ENCODE measurements at regions not wholly inside any gene's neighbourhood (a gene's known extent, or its start where the extent isn't known, plus 50 kb on each side); places are given as distances from the start of the nearest gene placed in this dataset.
A peak's percentile ranks its signal among the peaks of the same experiment; 100 is the strongest.

DNA sequence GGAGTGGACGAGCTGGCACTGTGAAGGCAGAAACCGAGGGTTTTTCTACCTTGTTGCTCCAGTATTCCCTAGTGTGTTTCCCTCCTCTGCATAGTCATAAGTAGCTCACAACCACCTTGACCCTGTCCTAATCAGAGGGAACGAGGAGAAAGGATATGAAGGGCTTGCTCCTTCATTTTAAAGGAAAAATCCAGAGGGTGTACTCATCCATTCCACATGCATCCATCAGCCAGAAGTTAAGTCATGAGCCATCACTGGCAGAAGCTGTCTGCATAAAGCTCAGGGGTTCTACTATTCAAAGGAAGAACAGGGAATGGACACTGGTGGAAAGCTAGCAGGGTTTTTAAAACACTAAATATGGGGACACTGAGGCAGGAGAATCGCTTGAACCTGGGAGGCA, 84.3 kb upstream of the FOXN3 start:
- 96% methylated on average over 4 of the region's 4 CpGs for WGBS

DNA sequence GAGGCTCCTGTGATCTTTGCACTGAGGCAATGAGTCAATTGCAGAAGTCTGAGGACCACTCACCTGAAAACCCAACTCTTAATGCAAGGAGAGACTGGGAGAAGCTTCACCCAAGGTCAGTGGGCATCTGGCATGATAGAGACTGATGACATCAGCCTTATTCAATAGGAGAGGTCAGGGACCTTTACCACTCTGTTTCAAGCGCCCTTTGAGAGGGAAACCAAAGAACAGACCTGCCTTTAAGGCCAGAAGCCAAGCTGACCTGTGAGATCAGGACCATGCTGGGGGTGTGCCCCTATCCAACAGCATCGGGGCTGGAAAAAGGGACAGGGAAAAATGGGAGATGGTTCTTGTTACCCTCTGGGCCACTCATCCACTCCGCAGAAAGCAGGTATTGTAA, 83.3 kb upstream of the FOXN3 start:
- WGBS: 99% methylated on average over 3 of the region's 3 CpGs

More for the DNA sequence above, 84.3 kb upstream of the FOXN3 start:
- no peaks in the 10 kb centered on the region for H3K9me3 ChIP-seq (ENCODE audit: insufficient read depth, low read depth, low read length)
- no peak overlapping the region for H3K9ac ChIP-seq (ENCODE audit: low read depth, low read length)
- no peak overlapping the region for H3K4me3 ChIP-seq (ENCODE audit: low read length)
- H3K27ac ChIP-seq (ENCODE audit: low read depth, low read length): no peak overlapping the region
- no peaks in the 10 kb centered on the region for H3K27me3 ChIP-seq (ENCODE audit: insufficient read depth, low read length)
- H3K36me3 ChIP-seq (ENCODE audit: insufficient read depth, low read length): peaks cover 7% of the 10 kb centered on the region; the same call in 1 of the 2 replicates
- H3K4me1 ChIP-seq (ENCODE audit: insufficient read depth, low read length): peaks cover 8% of the 10 kb centered on the region; the same call in 1 of the 2 replicates

DNA sequence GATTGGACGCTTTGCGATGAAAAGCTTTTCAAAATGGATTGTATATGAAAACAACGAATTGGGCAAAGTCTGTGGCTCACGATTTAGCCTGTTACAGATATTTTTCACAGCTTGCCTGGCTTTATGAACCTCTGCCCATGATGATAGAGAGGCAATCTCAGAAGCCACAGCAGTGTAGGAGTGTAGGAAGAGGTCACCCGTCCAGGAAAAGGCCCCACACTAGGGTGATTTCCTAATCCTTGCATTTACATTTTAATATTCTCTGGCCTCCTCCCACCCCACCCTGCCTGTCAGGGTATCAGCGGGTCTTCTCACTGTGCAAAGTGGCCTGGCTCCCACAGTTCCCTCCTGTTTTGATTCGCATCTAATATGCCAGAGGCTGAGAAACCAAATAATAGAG, 81.8 kb upstream of the FOXN3 start:
- WGBS: 86% methylated on average over 7 of the region's 7 CpGs

More for the DNA sequence above, 83.3 kb upstream of the FOXN3 start:
- no peaks in the 10 kb centered on the region for H3K9me3 ChIP-seq (ENCODE audit: insufficient read depth, low read depth, low read length)
- peaks cover 7% of the 10 kb centered on the region; the same call in 1 of the 2 replicates for H3K36me3 ChIP-seq (ENCODE audit: insufficient read depth, low read length)
- H3K9ac ChIP-seq (ENCODE audit: low read depth, low read length): no peak overlapping the region
- H3K27me3 ChIP-seq (ENCODE audit: insufficient read depth, low read length): no peaks in the 10 kb centered on the region
- H3K4me3 ChIP-seq (ENCODE audit: low read length): no peak overlapping the region
- peaks cover 8% of the 10 kb centered on the region; the same call in 1 of the 2 replicates for H3K4me1 ChIP-seq (ENCODE audit: insufficient read depth, low read length)
- H3K27ac ChIP-seq (ENCODE audit: low read depth, low read length): no peak overlapping the region

DNA sequence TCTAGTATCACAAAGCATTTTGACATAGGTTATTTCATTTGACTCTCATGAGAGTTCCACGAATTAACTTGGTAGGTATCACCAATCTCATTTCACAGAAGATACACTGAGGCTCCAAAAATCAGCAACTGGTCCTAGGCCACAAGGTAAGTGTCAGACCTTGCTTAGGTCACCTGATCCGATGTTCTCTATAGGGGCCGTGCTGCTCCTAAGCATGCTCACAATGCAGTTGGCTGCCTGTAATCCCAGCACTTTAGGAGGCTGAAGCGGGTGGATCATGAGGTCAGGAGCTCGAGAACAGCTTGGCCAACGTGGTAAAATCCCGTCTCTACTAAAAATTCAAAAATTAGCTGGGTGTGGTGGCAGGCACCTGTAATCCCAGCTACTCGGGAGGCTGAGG, 78.7 kb upstream of the FOXN3 start:
- Histone ChIP-seq H3K9me3 (ENCODE audit: insufficient read depth, low read depth, low read length) (no peaks in the 10 kb centered on the region), H3K9ac (ENCODE audit: low read depth, low read length) (no peak overlapping the region), H3K27me3 (ENCODE audit: insufficient read depth, low read length) (no peaks in the 10 kb centered on the region), H3K36me3 (ENCODE audit: insufficient read depth, low read length) (peaks cover 4% of the 10 kb centered on the region; the same call in 1 of the 2 replicates), H3K4me3 (ENCODE audit: low read length) (no peak overlapping the region), H3K4me1 (ENCODE audit: insufficient read depth, low read length) (peaks cover 27% of the 10 kb centered on the region), H3K27ac (ENCODE audit: low read depth, low read length) (no peak overlapping the region)
- 91% methylated on average over 8 of the region's 8 CpGs for WGBS

More for the DNA sequence above, 81.8 kb upstream of the FOXN3 start:
- peaks cover 17% of the 10 kb centered on the region for H3K4me1 ChIP-seq (ENCODE audit: insufficient read depth, low read length)
- H3K4me3 ChIP-seq (ENCODE audit: low read length): no peak overlapping the region
- H3K36me3 ChIP-seq (ENCODE audit: insufficient read depth, low read length): peaks cover 7% of the 10 kb centered on the region; the same call in 1 of the 2 replicates
- no peak overlapping the region for H3K27ac ChIP-seq (ENCODE audit: low read depth, low read length)
- H3K9ac ChIP-seq (ENCODE audit: low read depth, low read length): no peak overlapping the region
- no peaks in the 10 kb centered on the region for H3K27me3 ChIP-seq (ENCODE audit: insufficient read depth, low read length)
- H3K9me3 ChIP-seq (ENCODE audit: insufficient read depth, low read depth, low read length): no peaks in the 10 kb centered on the region

DNA sequence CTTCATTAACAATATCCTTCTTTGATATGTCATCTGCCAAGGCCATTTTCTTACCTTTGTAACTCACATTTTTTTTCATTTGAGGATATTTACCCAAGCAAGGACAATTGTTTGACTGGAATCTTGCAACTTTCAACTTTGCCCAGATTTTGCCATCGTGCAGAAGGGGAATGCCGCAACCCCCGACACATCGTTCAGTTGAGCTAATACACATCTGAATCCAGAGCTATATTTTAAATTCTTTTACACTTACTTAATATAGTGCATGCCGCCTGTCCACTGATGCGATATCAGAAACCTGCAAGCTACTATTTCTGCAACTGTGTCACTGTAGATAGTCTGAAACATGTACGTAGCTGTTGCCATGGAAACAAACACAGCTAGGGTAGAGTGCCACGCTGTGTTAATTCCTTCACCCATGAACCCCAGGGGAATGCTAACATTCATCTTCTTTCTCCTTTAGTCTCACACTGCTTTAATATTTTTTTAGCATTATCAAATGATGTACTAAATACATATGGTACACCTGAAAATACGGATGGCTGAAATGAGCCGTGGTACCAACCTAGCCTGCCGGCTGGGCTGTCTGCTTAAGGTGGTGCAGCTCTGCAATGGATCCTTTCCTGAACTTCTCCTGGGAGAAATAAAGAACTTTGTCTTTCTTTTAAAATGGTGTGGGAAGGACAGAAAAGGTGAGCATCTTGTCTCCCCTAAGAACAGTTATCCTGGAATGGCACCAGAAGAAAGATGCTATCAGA, 77.0 kb upstream of the FOXN3 start:
- Histone ChIP-seq H3K4me3 (ENCODE audit: low read length) (no peak overlapping the region), H3K9ac (ENCODE audit: low read depth, low read length) (no peak overlapping the region), H3K27ac (ENCODE audit: low read depth, low read length) (no peak overlapping the region), H3K4me1 (ENCODE audit: insufficient read depth, low read length) (peaks cover 29% of the 10 kb centered on the region), H3K9me3 (ENCODE audit: insufficient read depth, low read depth, low read length) (no peaks in the 10 kb centered on the region), H3K36me3 (ENCODE audit: insufficient read depth, low read length) (no peaks in the 10 kb centered on the region), H3K27me3 (ENCODE audit: insufficient read depth, low read length) (no peaks in the 10 kb centered on the region)
- WGBS: 92% methylated on average over 11 of the region's 11 CpGs

DNA sequence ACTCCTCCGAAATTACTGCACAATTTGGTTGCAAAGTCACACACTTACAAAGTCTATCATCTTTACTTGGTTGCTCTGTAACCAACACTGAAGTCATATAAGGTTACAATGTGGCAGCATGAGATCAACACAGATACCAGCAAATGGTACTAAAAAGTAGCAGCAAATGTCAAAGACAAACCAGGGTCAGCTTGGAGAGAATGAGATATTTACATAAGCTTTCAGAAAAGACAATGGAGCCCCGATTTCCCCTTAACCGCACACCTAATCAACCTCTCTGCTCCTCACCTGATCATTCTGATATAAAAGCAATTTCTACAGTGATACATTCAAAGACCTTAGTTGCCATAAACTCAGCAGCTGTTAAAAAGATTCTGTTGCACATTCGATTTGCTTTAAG, 76.4 kb upstream of the FOXN3 start:
- 83% methylated on average over 4 of the region's 4 CpGs for WGBS
- Histone ChIP-seq H3K9me3 (ENCODE audit: insufficient read depth, low read depth, low read length) (no peaks in the 10 kb centered on the region), H3K9ac (ENCODE audit: low read depth, low read length) (no peak overlapping the region), H3K27me3 (ENCODE audit: insufficient read depth, low read length) (no peaks in the 10 kb centered on the region), H3K36me3 (ENCODE audit: insufficient read depth, low read length) (no peaks in the 10 kb centered on the region), H3K27ac (ENCODE audit: low read depth, low read length) (no peak overlapping the region), H3K4me1 (ENCODE audit: insufficient read depth, low read length) (peaks cover 27% of the 10 kb centered on the region), H3K4me3 (ENCODE audit: low read length) (no peak overlapping the region)

DNA sequence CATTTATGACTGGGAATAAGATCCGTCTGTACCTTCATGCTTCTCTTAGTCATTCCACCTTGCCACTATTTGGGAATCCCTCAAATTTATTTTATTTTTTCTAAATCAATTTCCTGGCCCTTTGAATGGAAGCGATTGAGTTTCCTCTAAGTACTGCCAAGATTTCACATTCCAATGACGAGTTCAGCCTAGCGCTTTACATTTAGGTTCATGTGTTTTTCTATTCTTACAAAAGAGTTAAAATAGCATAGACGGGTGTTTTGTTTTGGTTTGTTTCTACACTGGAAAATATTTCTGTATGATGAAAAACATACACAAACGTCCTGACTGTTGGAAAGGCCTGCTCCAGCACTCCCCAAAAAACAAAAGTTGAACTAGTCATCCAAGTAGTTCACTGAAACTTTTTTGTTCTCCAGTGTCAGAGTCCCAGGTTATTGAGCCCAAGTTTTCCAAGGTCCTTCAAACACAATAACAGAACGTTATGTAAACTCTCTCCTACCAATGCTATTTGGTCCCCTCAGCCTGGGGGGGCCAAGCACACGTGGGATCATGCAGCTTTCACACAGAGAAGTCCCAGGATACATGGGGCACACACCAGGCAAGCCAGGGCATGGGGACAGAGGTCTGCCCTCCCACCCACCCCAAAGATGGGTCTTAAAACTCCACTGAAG, 74.8 kb upstream of the FOXN3 start:
- Histone ChIP-seq H3K9ac (ENCODE audit: low read depth, low read length) (no peak overlapping the region), H3K36me3 (ENCODE audit: insufficient read depth, low read length) (no peaks in the 10 kb centered on the region), H3K4me1 (ENCODE audit: insufficient read depth, low read length) (peaks cover 28% of the 10 kb centered on the region), H3K9me3 (ENCODE audit: insufficient read depth, low read depth, low read length) (no peaks in the 10 kb centered on the region), H3K4me3 (ENCODE audit: low read length) (no peak overlapping the region), H3K27me3 (ENCODE audit: insufficient read depth, low read length) (no peaks in the 10 kb centered on the region), H3K27ac (ENCODE audit: low read depth, low read length) (no peak overlapping the region)
- WGBS: 93% methylated on average over 8 of the region's 8 CpGs

DNA sequence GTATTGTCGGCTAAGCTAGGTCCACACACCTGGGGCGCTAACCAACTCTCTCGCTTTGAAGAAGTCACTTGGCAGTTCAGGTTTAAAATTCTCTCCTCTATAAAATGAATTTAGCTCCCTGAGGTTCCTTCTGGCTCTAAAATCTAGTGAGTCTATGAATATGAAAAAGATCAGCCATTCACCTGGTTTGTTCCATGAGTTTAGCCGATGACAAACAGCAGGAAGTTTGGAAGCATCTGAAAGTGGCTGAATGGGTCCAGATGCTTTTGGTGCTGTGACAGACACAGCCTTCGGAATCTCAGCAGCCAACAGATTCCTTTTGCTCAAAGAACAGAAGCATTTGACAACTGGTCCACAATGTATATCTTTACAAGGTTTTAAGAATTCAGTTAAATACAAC, 73.4 kb upstream of the FOXN3 start:
- Histone ChIP-seq H3K4me3 (ENCODE audit: low read length) (no peak overlapping the region), H3K36me3 (ENCODE audit: insufficient read depth, low read length) (peaks cover 4% of the 10 kb centered on the region; the same call in 1 of the 2 replicates), H3K4me1 (ENCODE audit: insufficient read depth, low read length) (peaks cover 30% of the 10 kb centered on the region), H3K9me3 (ENCODE audit: insufficient read depth, low read depth, low read length) (no peaks in the 10 kb centered on the region), H3K27ac (ENCODE audit: low read depth, low read length) (no peak overlapping the region), H3K27me3 (ENCODE audit: insufficient read depth, low read length) (no peaks in the 10 kb centered on the region), H3K9ac (ENCODE audit: low read depth, low read length) (no peak overlapping the region)
- 93% methylated on average over 5 of the region's 5 CpGs for WGBS

DNA sequence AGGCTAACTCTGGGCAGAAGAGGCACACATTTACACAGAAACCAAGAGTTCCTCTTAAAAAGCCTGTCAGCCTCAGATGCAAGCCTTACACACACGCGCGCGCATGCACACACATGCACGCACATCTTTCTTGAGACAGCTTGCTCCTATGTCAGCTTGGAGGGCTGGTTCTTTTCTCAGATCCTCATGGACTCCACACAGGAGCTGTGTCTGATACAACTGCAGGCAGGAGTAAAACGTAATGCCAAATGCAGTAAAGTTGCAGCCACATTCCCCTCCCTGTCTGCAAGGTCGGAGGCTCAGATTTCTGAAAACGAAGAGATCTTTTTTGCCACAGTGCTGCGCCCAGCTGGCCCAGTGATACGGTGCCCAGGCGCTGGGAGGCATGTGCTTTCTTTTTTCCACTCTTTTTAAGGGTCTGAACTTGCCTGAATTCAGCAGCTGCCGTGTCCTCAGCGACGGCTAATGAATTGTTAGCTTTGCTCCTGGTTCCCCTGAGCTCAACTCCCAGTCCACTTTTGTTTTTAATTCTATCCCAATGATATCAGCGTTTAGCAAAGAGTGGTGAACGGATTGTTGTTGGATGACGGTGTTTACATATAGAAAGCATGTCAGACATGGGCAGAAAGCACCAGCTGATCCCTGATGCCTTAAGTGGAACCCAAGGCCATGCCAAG, 72.9 kb upstream of the FOXN3 start:
- Histone ChIP-seq H3K27ac (ENCODE audit: low read depth, low read length) (no peak overlapping the region), H3K9ac (ENCODE audit: low read depth, low read length) (peak overlapping the region; percentile 26; the same call in 1 of the 2 replicates), H3K4me3 (ENCODE audit: low read length) (no peak overlapping the region), H3K27me3 (ENCODE audit: insufficient read depth, low read length) (no peaks in the 10 kb centered on the region), H3K4me1 (ENCODE audit: insufficient read depth, low read length) (peaks cover 30% of the 10 kb centered on the region), H3K9me3 (ENCODE audit: insufficient read depth, low read depth, low read length) (no peaks in the 10 kb centered on the region), H3K36me3 (ENCODE audit: insufficient read depth, low read length) (peaks cover 4% of the 10 kb centered on the region; the same call in 1 of the 2 replicates)
- WGBS: 91% methylated on average over 17 of the region's 17 CpGs

DNA sequence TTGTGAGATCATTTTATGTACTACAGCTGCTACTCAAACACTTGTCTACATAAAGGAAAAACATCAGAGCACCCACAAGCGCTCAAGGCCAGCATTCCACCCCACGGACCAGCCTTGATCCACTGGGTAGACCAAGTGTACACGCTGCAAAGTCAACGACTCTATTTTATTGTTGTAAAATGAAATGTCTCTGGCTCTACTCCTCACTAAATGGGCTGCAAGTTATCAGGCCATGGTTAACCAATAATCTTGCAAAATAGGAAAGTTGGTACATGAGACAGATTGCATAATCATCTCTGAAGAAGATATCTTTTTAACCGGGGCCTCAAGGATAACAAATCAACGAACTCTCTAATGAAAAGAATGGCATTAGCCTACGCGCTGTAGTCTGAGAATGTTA, 69.9 kb upstream of the FOXN3 start:
- no peak overlapping the region for H3K9ac ChIP-seq (ENCODE audit: low read depth, low read length)
- peaks cover 11% of the 10 kb centered on the region; the same call in 1 of the 2 replicates for H3K4me1 ChIP-seq (ENCODE audit: insufficient read depth, low read length)
- H3K27ac ChIP-seq (ENCODE audit: low read depth, low read length): no peak overlapping the region
- 98% methylated on average over 8 of the region's 8 CpGs for WGBS
- no peaks in the 10 kb centered on the region for H3K9me3 ChIP-seq (ENCODE audit: insufficient read depth, low read depth, low read length)
- H3K27me3 ChIP-seq (ENCODE audit: insufficient read depth, low read length): no peaks in the 10 kb centered on the region
- peaks cover 4% of the 10 kb centered on the region; the same call in 1 of the 2 replicates for H3K36me3 ChIP-seq (ENCODE audit: insufficient read depth, low read length)
- H3K4me3 ChIP-seq (ENCODE audit: low read length): no peak overlapping the region

DNA sequence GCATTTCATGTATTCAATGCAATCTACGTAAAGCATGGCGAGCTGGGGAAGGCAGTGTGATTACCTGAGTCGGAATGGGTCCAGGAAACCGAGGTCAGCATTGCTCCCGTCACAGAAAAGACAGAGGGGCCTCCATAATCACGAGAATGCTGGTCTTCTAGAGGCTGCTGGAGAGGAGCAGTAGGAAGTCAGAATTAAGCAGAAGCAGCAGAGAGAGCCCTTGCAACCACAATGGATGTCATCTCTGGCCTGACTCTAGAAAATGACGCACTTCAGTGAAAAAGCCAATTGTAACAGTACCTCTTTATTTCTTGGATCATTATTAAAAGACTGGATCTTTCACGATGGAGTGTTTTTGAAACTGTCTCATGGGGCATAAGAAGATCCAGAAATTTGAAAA, 69.5 kb upstream of the FOXN3 start:
- no peaks in the 10 kb centered on the region for H3K27me3 ChIP-seq (ENCODE audit: insufficient read depth, low read length)

More for the DNA sequence above, 69.5 kb upstream of the FOXN3 start:
- H3K36me3 ChIP-seq (ENCODE audit: insufficient read depth, low read length): peaks cover 4% of the 10 kb centered on the region; the same call in 1 of the 2 replicates
- H3K4me3 ChIP-seq (ENCODE audit: low read length): no peak overlapping the region
- H3K9me3 ChIP-seq (ENCODE audit: insufficient read depth, low read depth, low read length): no peaks in the 10 kb centered on the region
- H3K27ac ChIP-seq (ENCODE audit: low read depth, low read length): no peak overlapping the region
- H3K4me1 ChIP-seq (ENCODE audit: insufficient read depth, low read length): peaks cover 11% of the 10 kb centered on the region; the same call in 1 of the 2 replicates
- 93% methylated on average over 8 of the region's 8 CpGs for WGBS
- H3K9ac ChIP-seq (ENCODE audit: low read depth, low read length): no peak overlapping the region

Data from HUES64 (cell line).